Inflammatory macrophage (primary cell): ENCODE measurements at regions not wholly inside any gene's neighbourhood (a gene's known extent, or its start where the extent isn't known, plus 50 kb on each side); places are given as distances from the start of the nearest gene placed in this dataset.

Experiments used
- DNase-seq, 2 donors: peaks; one replicate each; pipeline ENCODE4 v3.0.0-alpha.2; 2020 to 2022

DNA sequence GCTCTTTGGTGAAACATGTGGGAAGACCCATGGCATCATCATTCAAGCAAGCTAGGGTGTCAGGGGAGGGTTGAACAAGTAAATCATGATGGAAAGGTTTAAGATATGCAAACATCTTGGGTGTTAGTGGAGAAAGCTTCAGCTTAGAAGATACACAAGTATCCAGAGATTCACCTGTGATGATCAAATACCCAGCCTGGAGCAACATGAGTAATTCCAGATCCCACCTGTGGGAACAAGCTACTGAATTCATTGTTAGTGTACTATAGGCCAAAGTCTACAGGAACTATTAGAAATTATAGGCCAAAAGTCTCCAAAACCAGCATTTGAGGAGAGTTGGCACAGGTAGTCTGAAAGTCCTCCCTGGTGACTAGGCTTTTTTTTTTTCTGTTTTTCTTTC lies 499.9 kb downstream of the NUF2 start:
- no peak for DNase-seq

DNA sequence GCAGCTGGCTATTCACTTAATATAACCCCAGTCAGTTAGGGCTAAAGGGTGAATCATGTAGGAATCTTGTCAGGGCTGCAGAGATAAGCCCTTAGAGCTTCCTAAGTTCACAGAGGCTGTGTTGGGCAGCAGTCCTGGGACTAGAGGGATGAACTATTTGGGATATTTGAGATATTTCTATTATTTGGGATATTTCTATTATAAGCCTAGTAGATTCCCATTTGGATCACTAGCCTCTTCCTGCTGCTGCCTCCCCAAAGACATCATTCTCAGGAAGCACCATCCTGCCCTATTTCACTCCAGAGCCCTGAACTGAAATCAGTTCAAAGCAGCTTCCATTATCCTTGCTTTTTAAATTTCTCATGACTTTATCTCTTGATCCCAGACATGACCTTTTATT lies 501.3 kb downstream of the NUF2 start:
- DNase-seq = no peak

- no peak for DNase-seq
Observed at GRCh38 chr1:163824006-163824405, 502.3 kb downstream of the NUF2 start.

GRCh38 chr1:163824490-163824889 lies 502.7 kb downstream of the NUF2 start:
- DNase-seq = no peak

GRCh38 chr1:163826500-163826899 lies 504.7 kb downstream of the NUF2 start:
- no peak for DNase-seq

- no peak for DNase-seq
Observed at GRCh38 chr1:163834778-163835177, 513.0 kb downstream of the NUF2 start.

DNA sequence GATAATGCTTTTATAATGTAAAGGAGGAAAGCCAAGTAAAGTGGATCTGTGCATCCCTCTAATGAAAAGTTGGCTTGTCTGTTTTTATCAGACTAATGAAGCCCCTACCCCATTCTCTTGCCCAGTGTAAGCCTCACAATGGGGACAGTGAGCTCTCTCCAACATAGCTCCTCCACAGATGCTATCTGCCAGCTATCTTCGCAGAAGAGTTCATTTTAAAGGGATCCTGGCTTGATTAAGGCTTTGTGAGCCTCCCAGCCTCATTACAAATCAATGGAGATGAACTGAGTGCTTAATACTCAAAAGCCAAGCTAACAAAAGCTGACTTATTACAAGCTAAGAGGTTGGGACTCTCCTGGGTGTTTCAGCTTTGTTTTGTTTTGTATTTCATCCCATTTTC lies 514.7 kb downstream of the NUF2 start:
- no peak for DNase-seq

GRCh38 chr1:163837206-163837605 lies 515.5 kb downstream of the NUF2 start:
- DNase-seq = no peak

GRCh38 chr1:163842571-163842970 lies 520.8 kb downstream of the NUF2 start:
- DNase-seq = no peak

DNA sequence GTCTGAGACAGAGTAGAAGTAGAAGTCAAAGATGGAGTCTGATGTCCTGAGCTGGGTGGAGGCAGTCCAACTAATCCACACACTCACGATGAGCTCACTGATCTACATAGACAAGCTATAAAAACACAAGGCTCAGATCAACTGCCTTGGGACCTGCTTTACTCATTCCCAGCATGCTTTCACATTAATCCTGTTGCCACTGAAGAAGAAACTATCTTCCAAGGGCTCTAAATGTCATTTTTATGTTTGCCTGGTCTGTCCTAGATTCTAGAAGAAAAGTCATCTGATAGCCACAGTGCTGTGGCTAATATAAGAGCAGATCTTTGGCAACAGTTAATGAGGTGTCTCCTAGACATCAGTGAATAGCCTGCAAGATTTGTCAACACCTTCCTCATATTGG lies 522.7 kb downstream of the NUF2 start:
- no peak for DNase-seq

DNA sequence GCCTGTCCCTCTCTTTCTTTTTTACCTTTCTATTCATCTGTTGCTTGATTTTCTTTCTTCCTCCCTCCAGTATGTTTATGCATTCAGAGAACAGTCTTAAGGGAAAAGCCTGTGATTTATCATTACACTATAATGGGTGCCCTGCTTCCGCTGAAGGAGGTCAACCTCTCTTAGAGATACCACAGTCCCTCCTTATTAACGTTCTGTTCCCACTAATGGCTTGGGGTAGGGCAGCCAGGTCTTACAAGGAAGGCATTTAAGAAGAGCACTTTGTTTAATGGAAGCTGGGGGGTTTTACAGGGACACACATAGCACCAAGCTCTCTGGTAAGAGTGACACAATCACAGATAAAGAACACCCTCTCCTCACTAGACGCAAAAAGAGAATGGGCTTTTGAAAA lies 523.5 kb downstream of the NUF2 start:
- no peak for DNase-seq

GRCh38 chr1:163863731-163864130 lies 542.0 kb downstream of the NUF2 start:
- no peak for DNase-seq

- no peak for DNase-seq
Observed at GRCh38 chr1:163864207-163864606, 542.5 kb downstream of the NUF2 start.

GRCh38 chr1:163866564-163866963 lies 544.8 kb downstream of the NUF2 start:
- no peak for DNase-seq

DNA sequence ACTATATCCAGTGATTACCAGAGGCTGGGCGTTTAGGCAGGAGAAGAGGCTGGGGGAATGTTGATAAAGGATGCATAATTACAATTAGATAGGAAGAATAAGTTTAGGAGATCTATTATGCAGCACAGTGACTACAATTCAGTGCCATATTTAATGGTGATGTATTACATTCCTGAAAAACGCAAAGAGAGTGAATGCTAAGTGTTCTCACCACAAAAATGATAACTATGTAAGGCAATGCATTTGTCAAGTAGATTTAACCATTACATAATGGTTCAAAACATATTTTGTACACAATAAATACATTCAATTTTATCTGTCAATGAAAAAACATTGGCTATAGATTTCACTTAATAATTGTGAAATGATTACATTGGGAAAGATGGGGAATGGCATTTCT lies 548.9 kb downstream of the NUF2 start:
- DNase-seq = no peak

GRCh38 chr1:163872067-163872466 lies 550.3 kb downstream of the NUF2 start:
- no peak for DNase-seq

- DNase-seq = no peak
Observed at GRCh38 chr1:163874070-163874469, 552.3 kb downstream of the NUF2 start.

GRCh38 chr1:163875200-163875926 lies 553.6 kb downstream of the NUF2 start:
- no peak for DNase-seq

- no peak for DNase-seq
Observed at GRCh38 chr1:163875927-163876320, 554.2 kb downstream of the NUF2 start.

GRCh38 chr1:163876546-163876945 lies 554.8 kb downstream of the NUF2 start:
- no peak for DNase-seq

- DNase-seq = no peak
Observed at GRCh38 chr1:163877016-163877415, 555.3 kb downstream of the NUF2 start.

- DNase-seq = no peak
Observed at GRCh38 chr1:163885510-163885909, 563.8 kb downstream of the NUF2 start.

DNA sequence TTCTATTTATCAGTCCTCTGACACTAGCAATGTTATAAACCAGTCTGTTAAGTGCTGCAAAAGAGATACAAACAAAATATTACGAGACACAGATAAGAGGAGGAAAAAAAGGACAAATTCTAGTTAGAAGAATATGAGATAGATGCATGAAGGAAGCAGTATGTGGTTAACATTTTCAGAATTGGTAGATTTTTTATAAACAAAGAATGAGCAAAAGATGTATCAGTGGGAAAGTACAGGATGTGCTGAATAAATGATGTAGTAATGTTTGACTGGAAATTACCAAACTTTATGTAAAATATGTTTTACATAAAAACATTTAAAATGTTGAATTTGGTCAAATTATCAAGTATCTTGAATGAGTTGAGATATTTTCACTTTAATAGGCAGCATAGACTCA lies 574.2 kb downstream of the NUF2 start:
- DNase-seq = no peak

- DNase-seq = no peak
Observed at GRCh38 chr1:163897412-163898155, 575.8 kb downstream of the NUF2 start.

DNA sequence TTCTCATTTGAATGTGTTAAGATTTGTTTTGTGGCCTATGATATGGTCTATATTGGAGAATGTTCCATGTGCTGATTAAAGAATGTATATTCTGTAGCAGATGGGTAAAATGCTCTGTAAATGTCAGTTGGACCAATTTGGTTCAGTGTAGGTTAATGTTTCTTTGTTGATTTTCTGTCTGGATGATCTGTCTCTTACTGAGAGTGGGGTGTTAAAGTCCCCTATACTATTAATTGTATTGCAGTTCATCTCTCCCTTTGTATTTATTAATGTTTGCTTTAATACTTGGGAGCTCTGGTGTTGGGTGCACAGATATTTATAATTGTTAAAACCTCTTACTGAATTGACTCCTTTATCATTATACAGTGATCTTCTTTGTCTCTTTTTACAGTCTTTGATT lies 584.5 kb downstream of the NUF2 start:
- DNase-seq = no peak
